ENCODE measurements at regions not wholly inside any gene's neighbourhood (a gene's known extent, or its start where the extent isn't known, plus 50 kb on each side); places are given as distances from the start of the nearest gene placed in this dataset.

DNA sequence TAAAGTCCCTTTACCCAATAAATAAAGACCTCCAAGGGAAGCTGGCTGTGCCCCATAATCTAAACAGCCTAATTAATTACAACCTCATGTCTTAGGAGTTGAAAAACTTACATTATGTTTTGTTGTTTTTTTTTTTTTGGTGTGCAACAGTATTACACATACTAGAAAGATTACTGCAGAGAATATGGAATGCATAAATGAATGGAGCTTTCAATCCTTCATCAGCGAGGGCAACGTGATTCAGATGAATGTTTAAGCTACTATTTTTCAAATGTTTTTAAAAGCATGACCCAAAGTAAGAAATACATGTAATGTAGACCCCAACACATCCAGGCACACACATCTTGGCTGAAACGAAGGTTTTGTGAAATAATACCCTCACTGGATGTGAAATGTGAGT, 167.1 kb upstream of the FN1 start:
- no peak overlapping the region for H3K4me3 ChIP-seq (ENCODE audit: low read length)
- DNase-seq (ENCODE audit: low read depth, low spot score) = no peak

DNA sequence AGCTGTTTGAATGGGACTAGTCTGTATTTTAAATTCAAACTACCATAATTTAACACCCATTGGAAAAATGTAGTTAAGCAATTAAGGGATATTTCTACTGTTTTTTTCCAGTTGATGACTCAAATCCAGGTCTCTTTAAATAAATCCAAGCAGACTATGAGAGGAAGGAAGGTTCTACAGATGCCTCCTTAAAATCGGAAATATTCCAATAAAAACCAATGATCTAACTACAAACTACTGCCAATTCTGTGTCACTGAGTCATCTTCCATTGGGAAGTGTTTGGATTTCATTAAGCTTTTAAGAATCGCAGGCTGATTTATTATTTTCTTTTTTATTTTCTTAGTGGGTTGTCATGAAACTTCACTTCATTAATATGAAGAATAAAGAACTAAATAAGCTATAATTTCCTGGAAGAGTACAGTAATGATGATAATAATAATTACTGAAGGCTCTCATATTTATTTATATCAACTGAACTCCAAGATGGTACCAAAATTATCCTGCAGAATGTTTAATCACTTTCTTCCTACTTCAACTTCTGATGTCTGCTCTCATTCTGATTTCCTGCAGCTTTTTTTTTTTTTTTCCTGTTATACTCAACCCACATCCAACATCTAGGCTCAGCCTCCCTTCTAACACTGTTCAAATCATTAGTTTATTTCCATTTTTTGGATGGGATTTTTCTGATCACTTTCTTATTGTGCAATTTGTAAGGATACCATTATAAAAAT, 166.3 kb upstream of the FN1 start:
- no peak overlapping the region for H3K4me3 ChIP-seq (ENCODE audit: low read length)
- no peak for DNase-seq (ENCODE audit: low read depth, low spot score)

DNA sequence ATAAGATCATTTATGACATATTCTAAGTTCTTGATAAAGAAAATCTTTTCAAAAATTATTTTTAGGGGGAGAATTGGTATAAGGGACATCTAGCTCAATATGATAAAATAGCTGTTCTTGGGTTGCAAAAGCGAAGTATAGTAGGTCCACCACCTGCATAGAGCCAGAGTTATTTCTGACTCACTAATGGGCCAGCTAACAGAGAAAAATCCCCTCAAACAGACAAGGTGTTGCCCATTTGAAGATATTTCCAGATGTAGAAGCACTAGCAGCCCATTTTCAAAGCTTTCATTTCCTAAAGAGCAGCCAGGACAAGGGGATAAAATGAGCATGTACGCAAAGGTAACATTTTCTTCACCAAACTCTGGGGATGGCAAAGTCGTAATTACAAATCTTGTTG, 165.7 kb upstream of the FN1 start:
- no peak for DNase-seq (ENCODE audit: low read depth, low spot score)
- H3K4me3 ChIP-seq (ENCODE audit: low read length) = no peak overlapping the region

DNA sequence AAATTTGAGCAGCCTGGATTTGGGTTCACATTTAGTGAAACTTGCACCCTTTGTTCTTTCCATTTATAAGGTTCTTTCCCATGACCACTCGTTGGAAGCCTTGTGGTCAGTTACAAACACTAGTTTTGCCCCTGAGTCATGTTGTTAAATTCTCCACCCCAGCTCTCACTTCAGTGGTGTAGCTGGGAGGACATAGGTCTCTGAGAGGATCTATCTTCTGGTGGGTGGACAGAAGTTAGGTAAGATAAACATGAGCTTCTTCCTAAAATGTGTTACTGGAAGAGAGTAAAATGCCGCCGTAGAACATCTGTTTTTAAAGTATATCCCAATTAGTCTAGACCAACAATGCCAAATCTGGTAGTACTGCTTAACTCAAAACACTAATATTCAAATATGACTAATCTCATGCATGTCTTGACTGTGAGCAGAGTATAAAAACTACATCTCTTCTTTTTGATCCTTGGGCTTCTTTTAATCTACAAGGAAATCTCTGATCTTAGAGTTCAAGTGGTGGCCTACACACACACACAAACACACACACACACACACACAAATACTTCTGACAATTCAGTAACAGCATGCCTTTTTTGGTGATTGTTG, 162.6 kb upstream of the FN1 start:
- no peak overlapping the region for H3K4me3 ChIP-seq (ENCODE audit: low read length)
- DNase-seq (ENCODE audit: low read depth, low spot score) = no peak

DNA sequence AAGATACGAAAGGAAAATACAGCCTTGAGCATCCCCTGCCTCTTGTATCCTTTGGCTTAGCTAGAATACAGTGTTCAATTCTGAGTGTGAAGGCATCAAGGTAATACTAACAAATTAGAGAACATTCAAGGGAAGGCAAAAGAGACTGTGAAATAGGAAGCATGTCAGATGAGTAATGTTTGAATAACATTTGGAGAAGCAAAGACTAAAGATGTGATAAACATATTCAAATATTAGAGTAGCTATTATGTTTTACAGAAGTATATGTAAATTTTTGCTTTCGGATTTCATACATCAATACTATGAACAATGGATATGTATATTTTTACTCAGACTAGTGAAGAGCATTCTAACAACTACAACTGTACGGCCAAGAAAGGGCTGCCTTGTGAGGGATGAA, 161.7 kb upstream of the FN1 start:
- DNase-seq (ENCODE audit: low read depth, low spot score) = no peak
- no peak overlapping the region for H3K4me3 ChIP-seq (ENCODE audit: low read length)

DNA sequence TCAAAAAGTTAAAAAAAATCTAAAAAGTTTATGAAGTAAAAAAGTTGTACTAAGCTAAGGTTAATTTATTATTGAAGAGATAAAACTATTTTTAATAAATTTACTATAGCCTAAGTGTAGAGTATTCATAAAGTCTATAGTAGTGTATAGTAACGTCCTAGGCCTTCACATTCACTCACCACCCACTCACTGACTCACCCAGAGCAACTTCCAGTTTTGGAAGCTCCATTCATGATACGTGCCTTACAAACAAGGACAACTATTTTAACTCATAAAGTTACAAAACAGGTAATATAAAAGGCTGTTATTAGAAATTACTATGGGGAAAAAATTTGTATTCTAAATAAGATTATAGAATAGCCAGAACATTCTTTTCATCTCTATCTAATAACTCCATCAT, 158.9 kb upstream of the FN1 start:
- no peak for DNase-seq (ENCODE audit: low read depth, low spot score)
- no peak overlapping the region for H3K4me3 ChIP-seq (ENCODE audit: low read length)

DNA sequence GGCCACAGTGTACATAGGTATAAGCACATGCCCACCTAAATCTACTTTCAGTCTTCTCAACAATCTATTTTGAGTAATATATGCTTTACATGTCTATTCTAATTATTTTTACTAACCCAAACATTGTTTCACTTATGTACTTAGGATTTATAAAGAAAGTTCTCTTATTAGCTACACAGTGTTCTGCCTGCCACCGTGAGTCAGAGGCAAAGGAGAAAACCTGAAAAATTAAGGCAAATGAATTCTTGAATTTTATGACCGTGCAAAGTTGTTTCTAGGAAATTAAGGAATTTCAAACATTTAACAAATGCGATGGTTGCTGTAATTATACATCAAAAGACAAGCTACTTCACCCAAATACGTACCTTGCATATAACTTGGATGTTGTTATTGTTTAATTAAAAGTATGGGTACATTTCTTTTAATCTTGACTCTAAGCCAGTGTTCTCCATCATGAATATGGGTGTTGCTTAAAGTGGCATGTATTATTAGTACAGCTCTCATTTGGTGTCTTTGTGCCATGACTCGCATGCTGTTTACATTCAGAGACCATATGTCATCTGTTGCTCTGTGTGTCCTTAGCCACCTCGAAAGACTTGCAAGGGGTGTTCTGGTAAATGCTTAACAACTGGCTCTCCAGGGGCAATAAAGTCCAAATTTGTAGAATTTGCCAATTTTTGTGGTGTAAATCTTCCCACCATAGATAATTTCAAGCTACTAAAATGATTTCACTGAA, 154.3 kb upstream of the FN1 start:
- H3K4me3 ChIP-seq (ENCODE audit: low read length) = no peak overlapping the region
- no peak for DNase-seq (ENCODE audit: low read depth, low spot score)

DNA sequence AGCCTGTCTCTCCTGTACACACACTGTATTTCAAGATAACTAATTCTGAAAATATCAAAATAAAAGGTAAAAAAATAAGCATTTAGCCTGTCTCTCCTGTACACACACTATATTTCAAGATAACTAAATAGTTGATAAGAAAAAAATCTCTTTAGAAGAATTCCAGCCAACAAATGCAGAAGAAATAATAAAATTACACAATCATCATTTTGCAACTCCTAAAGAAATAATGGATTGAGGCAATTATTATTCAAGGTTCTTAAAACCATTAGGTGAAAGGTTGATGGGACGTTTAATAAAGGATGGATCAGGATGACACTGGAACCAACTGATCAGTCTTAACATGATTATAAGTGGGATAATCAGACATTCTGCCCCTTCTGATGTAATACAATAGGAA, 148.0 kb upstream of the FN1 start:
- no peak overlapping the region for H3K4me3 ChIP-seq (ENCODE audit: low read length)
- no peak for DNase-seq (ENCODE audit: low read depth, low spot score)

DNA sequence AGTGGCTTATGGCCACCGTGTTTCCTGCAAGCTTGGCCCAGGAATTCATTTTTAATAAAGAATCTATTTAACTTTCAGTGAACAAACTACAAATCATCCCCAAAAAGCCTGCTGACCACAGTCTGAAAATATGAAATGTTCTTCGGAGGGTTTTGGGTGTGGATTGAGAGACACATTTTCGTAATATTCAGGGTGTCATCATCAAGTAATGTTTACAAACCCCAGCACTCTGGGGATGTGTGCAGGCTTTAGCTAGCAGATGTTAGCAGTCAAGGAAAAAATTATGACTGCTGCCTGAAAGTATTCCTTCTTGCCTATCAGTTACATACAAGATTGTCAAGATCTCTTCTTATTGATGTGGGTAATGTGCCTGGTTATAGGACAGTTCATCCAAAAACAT, 143.9 kb upstream of the FN1 start:
- no peak overlapping the region for H3K4me3 ChIP-seq (ENCODE audit: low read length)

DNA sequence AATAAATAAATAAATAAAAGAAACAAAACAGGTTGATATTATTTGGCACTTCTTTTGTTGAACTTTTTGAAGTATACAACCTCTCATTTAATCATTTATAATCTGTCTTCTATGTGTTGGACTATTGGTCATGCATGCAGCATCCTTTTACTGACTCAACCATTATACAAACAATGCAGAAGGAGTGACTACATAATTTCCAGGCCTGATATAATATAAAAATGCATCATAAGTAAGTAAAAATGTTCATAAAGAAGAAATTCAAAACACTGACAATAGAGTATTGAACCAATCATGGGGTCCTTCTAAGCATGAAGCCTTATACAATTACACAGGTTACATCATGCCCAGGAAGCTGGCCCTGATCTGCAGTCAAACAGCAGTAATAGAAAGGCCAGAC, 141.5 kb upstream of the FN1 start:
- DNase-seq (ENCODE audit: low read depth, low spot score) = no peak

More for the DNA sequence above, 143.9 kb upstream of the FN1 start:
- no peak for DNase-seq (ENCODE audit: low read depth, low spot score)

DNA sequence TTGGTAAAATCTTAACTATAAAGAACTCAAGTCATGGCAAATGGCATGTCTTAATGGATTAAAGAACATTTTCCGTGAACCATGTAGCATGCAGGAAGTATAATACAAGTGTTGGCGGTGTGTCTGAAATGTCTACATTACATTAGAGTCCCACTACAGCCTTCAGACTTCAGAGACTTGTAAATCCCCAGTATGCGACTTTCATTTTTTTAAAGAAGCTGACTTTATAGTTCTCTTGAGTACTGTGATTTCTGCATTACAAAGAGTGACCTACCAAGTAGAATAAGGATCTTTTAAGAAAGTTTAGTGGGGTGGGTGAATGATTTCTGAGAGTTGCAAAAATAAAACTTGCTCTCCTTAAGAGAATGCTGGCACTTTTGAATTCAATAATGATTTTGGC, 140.7 kb upstream of the FN1 start:
- DNase-seq (ENCODE audit: low read depth, low spot score) = no peak
- no peak overlapping the region for H3K4me3 ChIP-seq (ENCODE audit: low read length)

More for the DNA sequence above, 141.5 kb upstream of the FN1 start:
- H3K4me3 ChIP-seq (ENCODE audit: low read length) = no peak overlapping the region

DNA sequence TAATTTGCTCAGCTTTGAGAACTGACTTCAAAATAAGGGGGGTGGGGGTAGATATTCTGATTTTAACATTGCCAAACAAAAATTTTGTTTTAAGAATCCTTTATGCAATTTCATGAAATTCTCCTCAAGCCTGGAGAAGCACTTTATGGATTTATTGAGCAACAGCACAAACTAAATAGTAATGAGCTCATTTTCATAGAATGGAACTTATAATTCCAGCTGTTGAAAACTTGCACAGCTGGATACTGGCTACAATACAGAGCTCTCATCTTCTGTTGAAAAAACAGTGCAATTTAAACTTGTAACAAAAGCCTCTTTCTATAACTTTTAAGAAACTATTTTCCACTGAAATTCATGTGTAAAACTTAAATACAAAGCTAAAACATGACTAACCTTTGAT, 137.6 kb upstream of the FN1 start:
- H3K4me3 ChIP-seq (ENCODE audit: low read length) = no peak overlapping the region
- no peak for DNase-seq (ENCODE audit: low read depth, low spot score)

DNA sequence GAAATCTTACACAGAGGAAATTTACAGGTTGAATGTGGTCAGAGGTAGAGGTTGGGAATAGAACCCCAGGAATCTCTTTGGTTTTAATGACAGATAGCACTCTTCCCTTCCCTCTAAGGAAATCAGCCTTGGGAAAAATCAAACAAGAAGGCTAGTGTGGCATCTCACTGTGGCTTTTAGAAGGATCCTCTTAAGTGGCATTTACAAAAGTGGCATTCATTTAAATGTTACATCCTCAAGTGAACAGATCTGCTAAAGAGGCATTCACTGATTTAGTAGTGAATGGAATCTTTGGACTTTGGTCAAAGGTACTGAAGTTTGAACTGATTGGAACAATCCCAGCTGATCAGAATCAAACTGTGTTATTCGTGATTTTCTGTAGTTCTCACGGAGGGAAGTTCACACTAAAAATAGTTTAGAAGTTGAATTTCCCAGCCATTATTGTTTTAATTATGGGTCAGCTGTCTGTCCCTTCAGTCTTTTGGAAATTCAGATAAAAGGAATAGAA, 136.5 kb upstream of the FN1 start:
- no peak overlapping the region for H3K4me3 ChIP-seq (ENCODE audit: low read length)
- no peak for DNase-seq (ENCODE audit: low read depth, low spot score)

DNA sequence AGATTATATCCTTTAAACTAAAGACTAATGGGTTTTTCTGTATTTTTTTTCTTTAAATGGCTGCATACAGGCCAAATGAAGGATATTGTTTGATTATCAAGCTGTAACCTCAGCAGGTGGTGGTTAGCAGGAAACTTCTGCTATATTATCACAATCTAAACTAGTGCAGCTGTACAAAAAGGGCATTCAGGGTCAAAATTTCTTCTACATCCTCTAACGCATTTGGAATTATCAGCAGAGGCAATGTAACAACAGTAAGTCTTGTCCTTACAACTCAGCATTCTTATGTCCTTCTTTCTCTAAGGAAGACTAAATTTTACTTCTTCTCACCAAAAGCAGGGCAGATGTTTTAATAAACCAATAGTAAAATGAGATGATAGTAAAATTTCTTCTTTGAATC, 135.8 kb upstream of the FN1 start:
- DNase-seq (ENCODE audit: low read depth, low spot score) = no peak
- no peak overlapping the region for H3K4me3 ChIP-seq (ENCODE audit: low read length)

DNA sequence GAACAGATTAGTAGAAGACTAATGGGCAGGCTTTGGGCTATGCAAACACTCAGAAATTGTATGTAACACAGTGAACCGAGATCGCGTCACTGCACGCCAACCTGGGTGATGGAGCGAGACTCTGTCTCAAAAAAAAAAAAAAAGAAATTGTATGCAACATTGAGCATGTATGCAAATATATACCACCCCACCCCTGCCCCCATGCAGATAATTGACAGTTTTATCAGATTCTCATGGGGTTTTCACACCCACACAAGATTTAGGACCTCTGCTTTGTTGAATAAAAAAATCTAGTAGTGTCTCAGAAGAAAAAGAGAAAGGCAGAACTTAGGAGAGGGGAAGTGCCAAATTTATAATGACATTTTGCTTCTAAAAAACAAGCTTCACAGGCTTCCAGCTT, 131.6 kb upstream of the FN1 start:
- H3K4me3 ChIP-seq (ENCODE audit: low read length) = no peak overlapping the region
- no peak for DNase-seq (ENCODE audit: low read depth, low spot score)

DNA sequence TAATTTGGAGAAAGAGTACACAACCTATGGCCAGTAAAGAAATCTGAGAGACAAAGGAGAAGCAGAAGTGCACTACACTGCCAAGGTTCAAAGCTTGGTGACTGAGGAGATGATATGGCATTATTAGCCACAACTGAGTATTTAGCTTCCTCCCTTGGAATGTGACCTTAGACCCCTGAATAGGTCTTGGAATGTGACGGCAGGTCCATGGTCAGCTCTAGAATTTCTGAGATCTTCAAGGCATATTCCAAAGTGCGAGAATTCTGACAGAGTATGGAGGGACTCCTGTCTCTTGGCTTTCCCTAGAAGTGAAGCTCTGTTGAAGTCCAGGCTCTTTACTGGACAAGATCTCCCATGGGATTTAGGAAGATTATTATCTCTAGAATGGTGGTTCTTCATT, 130.0 kb upstream of the FN1 start:
- no peak overlapping the region for H3K4me3 ChIP-seq (ENCODE audit: low read length)
- DNase-seq (ENCODE audit: low read depth, low spot score) = no peak

DNA sequence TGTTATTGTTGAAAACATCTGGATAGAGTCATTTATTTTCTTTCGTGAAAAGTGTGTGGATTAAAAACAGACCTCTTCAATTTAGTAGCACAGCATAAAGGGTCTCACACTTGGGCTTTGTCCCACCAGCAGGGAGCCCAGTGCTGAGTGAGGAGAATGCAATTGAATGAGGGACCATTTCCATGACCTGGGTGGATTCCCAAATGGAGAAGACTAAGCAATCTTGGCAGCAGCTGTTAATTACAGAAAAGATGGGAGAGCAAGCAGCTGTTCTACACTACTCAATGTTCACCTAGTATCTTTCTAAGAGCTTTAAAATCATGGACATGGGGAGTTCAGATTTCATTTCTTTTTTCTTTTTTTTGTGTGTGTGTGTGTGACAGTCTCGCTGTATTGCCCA, 121.8 kb upstream of the FN1 start:
- DNase-seq (ENCODE audit: low read depth, low spot score) = no peak

DNA sequence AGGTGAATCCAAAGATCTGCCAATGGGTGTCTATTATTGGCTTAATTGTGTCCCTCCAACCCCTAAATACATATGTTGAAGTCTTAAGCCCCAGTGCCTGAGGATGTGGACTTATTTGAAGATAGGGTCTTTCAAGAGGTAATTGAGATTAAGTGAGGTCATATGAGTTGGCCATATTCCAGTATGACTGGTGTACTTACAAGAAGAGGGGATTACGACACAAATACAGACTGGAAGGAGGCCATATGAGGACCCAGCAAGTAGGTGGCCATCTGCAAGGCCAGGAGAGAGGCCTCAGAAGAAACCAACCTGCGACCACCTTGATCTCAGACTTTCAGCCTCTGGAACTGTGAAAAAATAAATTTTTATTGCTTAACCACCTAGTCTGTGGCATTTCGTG, 121.1 kb upstream of the FN1 start:
- no peak for DNase-seq (ENCODE audit: low read depth, low spot score)
- H3K4me3 ChIP-seq (ENCODE audit: low read length) = no peak overlapping the region

More for the DNA sequence above, 121.8 kb upstream of the FN1 start:
- H3K4me3 ChIP-seq (ENCODE audit: low read length) = no peak overlapping the region

DNA sequence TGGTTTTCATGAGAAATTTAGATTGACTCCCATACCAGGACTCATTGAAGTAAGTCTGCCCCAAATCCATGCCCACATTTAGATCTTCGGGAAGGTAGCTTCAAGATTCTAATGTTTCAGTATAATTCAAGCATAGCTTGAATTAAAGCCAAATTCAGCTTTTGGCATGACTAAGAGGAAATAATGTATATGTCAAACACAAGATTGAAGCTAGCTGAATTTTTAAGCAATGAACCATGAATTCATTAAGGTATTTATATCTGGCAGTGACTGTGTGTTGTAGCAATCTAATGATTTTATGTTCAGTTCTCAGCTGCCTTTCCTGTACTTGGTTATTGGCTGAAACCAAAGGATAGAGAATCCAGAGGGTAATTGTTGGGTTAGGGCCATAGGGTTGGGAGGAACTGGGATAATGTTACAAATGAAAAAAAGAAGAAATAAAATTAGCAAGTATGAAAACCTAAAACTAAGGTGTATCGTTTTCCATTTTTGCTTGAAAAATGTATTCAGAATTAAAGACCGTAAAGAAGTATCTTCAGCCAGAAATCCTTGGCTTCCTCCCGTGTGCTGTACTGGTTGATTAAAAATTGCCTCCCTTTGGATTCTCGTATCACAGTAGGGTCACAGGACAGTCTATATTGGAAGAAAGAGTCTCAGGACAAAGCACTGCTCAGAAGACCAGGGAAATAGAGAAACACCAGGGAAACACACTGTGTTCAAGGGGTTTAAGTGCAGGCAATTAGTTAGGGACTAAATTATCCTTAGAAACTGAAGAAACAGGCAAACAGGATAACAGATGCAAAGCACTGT, 119.0 kb upstream of the FN1 start:
- no peak for DNase-seq (ENCODE audit: low read depth, low spot score)
- no peak overlapping the region for H3K4me3 ChIP-seq (ENCODE audit: low read length)

DNA sequence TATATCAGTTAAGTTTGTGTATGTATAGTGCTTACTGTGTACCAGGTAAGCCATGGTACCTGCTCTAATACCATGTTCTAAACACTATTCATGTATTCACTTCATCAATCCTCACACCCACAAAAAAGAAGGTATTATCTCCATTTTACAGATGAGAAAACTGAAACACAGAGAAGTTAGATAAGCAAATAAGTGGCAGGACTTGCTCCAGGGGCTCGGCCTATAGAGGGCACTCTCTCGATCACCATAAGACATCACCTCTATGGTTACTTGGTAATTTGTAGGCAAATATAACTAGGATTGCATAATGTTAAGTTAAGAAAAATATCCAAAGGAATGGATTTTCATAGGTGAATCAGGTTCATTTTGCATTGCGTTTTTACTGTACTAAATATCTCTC, 118.1 kb upstream of the FN1 start:
- H3K4me3 ChIP-seq (ENCODE audit: low read length) = no peak overlapping the region
- DNase-seq (ENCODE audit: low read depth, low spot score) = peak; percentile 8

Measured in Jurkat, Clone E6-1 (cell line).